VCaP (cell line): ENCODE measurements at regions not wholly inside any gene's neighbourhood (a gene's known extent, or its start where the extent isn't known, plus 50 kb on each side); places are given as distances from the start of the nearest gene placed in this dataset.
A peak's percentile ranks its signal among the peaks of the same experiment; 100 is the strongest.

Source experiments
- H3K27ac ChIP-seq: fragments of 450-650 bp; 2 replicates; pipeline ENCODE4 v1.5.1; 2017
- TF ChIP-seq, protein P1 (sequence below): fragments of 450-650 bp; conservative IDR thresholded peaks from 2 replicates; pipeline ENCODE4 v1.5.1; 2017; ENCODE audit warnings: mild to moderate bottlenecking, moderate library complexity

DNA sequence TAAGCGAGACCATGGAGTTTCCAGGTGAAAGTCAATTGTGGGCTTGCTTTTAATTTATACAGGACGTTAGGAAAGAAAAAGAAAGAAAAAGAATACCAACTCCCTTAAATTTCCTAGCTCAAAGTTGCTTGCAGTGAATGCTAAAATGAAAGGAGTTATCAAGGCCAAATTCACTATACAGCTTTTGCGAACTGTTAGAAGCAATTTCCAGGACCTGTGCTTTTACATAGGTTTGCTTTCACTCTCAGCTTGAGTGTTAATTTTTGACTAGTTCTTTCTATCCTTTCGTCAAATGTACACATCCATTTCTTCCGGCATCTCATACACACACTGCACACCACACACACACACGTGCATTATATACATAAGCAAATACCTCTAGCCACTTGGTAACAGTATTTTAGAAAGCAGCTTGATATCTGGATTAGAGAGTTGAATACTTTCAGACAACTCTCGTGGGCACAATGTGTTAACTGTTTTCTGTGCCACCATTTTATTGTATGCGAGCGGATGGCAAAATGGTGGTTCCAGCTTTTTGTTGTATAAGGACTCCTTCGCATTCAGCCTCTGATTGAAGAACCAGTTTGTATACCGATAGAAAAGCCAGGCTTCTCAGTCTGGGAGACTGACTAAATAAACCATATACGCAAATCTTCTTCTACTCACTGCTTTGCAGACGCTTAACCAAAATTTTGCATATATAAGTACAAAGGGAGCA, 381.8 kb downstream of the MTX2 start:
- TF ChIP-seq, protein P1, sequence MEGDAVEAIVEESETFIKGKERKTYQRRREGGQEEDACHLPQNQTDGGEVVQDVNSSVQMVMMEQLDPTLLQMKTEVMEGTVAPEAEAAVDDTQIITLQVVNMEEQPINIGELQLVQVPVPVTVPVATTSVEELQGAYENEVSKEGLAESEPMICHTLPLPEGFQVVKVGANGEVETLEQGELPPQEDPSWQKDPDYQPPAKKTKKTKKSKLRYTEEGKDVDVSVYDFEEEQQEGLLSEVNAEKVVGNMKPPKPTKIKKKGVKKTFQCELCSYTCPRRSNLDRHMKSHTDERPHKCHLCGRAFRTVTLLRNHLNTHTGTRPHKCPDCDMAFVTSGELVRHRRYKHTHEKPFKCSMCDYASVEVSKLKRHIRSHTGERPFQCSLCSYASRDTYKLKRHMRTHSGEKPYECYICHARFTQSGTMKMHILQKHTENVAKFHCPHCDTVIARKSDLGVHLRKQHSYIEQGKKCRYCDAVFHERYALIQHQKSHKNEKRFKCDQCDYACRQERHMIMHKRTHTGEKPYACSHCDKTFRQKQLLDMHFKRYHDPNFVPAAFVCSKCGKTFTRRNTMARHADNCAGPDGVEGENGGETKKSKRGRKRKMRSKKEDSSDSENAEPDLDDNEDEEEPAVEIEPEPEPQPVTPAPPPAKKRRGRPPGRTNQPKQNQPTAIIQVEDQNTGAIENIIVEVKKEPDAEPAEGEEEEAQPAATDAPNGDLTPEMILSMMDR: no peak
- H3K27ac ChIP-seq: no peak overlapping the region

- H3K27ac ChIP-seq: no peak overlapping the region
- TF ChIP-seq, protein P1: peak; percentile 82
Measured at GRCh38 chr2:176652300-176653182, 383.3 kb downstream of the MTX2 start.

DNA sequence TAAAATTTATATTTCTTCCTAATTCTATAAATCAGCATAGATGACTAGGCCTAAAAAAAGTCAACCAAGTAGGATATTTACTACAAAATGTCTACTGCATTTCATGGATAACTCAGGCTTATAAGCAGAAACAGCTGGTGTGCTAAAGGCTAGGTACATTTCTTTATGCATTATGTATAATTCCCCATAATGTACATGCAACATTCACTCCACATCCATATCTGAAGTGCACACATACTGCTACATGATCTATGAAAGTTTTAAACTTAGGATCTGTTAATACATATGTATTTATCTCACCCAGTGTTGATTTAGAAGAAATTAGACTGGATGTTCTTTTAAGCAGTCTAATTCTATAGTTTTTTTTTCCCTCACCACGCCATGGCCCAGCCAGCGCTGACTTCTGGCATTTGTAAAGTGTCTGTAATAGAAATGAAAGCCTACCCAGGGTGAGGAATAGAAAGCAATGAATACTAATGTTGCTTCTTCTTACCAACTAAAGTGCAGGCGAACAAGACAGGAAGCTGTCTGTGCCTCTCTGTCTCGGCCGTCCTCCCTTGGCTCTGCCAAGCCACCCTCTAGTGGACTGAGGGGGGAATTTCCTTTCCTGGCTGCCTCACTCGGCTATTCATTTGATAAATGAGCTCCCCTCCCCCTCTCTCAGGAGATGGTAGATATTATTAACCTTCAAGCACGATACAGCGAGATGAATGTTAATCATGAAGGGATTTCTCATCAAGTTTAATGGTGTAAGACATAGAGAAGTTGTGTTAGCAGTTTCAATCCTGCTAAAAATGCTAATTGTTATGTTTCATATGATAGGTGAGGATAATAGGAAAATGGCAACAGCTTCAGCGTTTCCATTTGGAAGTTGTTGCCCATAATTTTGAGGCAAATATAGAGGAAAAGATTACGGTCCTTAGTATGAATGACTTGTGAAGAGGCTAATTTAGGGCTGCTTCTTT, 384.5 kb downstream of the MTX2 start:
- TF ChIP-seq, protein P1: peak; percentile 76
- no peak overlapping the region for H3K27ac ChIP-seq

DNA sequence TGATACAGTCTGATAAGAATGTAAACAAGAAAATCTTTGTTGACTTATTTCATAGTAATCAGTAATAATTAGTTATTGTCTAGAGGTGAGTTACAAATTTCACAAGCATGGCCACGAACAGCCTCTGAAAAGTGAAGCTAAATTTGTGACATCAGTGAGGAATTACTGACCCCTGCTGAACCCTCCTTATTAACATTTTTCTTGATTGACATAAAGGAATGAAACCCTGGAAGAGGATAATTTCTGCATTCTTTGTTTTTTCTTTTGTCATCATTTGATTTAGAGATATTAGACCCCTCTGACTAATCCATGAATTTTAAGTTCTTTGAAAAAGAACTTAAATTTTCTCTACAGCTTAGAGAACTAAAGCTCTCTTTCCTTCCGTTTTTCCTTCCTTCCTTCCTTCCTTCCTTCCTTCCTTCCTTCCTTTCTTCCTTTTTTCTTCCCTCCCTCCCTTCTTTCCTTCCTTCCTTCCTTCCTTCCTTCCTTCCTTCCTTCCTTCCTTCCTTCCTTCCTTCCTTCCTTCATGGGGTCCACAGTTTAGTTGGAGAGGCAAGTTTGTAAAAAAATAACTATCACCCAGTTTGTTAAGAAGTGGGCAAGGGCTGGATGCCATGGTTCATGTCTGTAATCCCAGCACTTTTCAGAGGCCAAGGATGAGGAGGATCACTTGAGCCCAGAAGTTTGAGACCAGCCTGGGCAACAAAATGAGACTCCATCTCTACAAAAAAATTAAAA, 387.0 kb downstream of the MTX2 start:
- TF ChIP-seq, protein P1: no peak
- H3K27ac ChIP-seq: no peak overlapping the region

DNA sequence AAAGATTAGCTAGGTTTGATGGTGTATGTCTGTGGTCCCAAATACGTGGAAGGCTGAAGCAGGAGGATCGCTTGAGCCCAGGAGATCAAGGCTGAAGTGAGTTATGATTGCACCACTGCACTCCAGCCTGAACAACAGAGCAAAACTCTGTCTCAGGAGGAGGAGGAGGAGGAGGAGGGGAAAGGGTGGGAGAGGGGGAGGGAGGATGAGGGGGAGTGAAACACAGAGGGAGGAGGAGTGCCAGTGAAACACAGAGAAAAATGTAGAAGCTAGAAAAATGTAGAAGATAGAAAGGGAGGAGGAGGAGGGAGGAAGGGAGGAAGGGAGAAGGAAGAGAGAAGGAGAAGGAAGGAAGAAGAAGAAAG, 387.5 kb downstream of the MTX2 start:
- H3K27ac ChIP-seq: no peak overlapping the region
- TF ChIP-seq, protein P1: no peak

DNA sequence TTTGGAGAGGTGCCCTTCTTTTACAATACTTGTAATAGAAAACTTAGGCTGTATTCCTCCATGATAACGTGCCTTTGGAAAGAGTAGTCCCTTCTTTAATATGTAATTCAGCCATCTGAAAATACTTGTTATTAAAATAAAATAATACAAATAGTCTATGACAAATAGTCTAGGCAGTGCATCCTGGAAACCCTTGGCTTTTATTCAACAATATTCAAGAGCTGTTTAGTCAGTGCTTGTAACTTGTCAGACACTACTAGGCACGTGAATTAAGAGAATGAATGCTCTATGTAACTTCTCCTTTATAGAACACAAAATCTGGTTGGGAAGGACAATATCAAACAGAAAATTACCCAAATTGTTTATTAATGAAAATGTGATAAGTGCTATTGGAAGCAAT, 388.2 kb downstream of the MTX2 start:
- TF ChIP-seq, protein P1: no peak
- no peak overlapping the region; the same call in 1 of the 2 replicates for H3K27ac ChIP-seq
